ENCODE measurements at regions not wholly inside any gene's neighbourhood (a gene's known extent, or its start where the extent isn't known, plus 50 kb on each side); places are given as distances from the start of the nearest gene placed in this dataset.

DNA sequence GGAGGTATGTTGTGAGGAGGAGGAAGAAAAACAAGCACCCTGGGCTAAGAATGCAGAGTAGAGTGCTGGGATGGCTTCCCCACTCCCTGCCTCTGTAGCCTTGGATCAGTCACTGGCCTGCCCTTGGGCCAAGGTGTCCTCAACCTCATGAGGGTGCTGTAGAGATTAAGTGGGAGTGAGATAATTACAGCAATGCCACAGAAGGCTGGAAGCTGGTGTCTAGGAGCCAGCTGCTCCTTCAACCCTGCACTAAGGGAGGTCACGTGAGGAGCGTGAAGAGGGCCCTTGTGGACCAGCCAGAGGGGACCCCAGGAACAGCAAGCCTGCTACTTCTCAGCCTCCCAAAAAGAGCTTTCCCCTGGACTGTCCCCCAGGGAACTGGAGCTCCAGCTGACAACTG is 95.2 kb downstream of the TTC32 start:
- Histone ChIP-seq H3K4me3 (ENCODE audit: low read depth, low read length) (no peak overlapping the region), H3K27me3 (ENCODE audit: control insufficient read depth, insufficient read depth, low read length) (no peaks in the 10 kb centered on the region), H3K27ac (ENCODE audit: low read depth, low read length) (no peak overlapping the region), H3K9me3 (ENCODE audit: control insufficient read depth, insufficient read depth, low read length) (peaks cover 2% of the 10 kb centered on the region; the same call in 1 of the 2 replicates)
- DNase-seq (ENCODE audit: low read depth, low spot score), result no peak
- TF ChIP-seq, protein P1, sequence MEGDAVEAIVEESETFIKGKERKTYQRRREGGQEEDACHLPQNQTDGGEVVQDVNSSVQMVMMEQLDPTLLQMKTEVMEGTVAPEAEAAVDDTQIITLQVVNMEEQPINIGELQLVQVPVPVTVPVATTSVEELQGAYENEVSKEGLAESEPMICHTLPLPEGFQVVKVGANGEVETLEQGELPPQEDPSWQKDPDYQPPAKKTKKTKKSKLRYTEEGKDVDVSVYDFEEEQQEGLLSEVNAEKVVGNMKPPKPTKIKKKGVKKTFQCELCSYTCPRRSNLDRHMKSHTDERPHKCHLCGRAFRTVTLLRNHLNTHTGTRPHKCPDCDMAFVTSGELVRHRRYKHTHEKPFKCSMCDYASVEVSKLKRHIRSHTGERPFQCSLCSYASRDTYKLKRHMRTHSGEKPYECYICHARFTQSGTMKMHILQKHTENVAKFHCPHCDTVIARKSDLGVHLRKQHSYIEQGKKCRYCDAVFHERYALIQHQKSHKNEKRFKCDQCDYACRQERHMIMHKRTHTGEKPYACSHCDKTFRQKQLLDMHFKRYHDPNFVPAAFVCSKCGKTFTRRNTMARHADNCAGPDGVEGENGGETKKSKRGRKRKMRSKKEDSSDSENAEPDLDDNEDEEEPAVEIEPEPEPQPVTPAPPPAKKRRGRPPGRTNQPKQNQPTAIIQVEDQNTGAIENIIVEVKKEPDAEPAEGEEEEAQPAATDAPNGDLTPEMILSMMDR (IDR thresholded peaks at IDR 0.05; ENCODE audit: low read depth, low read length), result no peak
- CTCF ChIA-PET, result no interaction called here
- POLR2A ChIA-PET, result no interaction called here

DNA sequence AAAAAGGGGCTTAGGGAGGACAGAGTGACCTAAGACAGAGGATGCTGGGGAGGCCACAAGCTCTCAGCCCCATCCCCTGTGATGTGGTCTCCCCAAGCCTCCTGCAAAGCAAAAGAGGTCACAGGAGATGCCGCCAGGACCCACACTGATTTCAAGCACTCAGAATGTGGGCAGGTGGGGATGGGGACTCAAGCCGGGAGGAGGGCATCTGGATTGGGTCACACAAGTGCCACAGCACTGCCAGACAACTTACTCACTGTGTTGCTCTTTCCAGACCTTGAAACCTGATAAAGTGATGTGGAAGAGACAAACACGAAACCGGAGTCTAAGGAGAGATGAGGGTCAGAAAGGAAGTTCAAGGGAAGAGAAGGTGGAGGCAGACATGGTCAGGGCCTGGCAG is 95.7 kb downstream of the TTC32 start:
- ChIA-PET POLR2A (no interaction called here), CTCF (no interaction called here)
- TF ChIP-seq, protein P1 (IDR thresholded peaks at IDR 0.05; ENCODE audit: low read depth, low read length), result no peak
- Histone ChIP-seq H3K27ac (ENCODE audit: low read depth, low read length) (no peak overlapping the region), H3K27me3 (ENCODE audit: control insufficient read depth, insufficient read depth, low read length) (no peaks in the 10 kb centered on the region), H3K4me3 (ENCODE audit: low read depth, low read length) (no peak overlapping the region), H3K9me3 (ENCODE audit: control insufficient read depth, insufficient read depth, low read length) (peaks cover 1% of the 10 kb centered on the region; the same call in 1 of the 2 replicates)
- no peak for DNase-seq (ENCODE audit: low read depth, low spot score)

DNA sequence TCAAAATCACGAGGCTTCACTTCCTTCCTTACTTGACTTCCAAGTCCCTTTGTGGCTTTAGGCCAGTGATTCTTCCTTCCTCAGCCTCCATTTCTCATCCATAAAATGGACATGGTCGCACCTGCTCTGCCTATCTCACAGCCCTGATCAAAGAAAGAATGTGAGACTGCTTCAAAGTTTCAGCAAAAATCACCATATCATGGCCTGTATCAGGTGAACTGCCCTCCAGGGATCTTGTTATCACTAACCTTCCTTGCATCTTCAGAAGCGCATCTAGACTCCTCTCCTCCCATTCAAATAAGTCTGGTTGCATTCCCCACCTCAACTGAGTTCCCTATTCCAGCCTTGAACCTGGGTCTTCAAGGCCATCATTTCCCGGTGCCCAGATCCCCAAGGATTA is 96.5 kb downstream of the TTC32 start:
- no peak for DNase-seq (ENCODE audit: low read depth, low spot score)
- Histone ChIP-seq H3K9me3 (ENCODE audit: control insufficient read depth, insufficient read depth, low read length) (no peaks in the 10 kb centered on the region), H3K27ac (ENCODE audit: low read depth, low read length) (no peak overlapping the region), H3K27me3 (ENCODE audit: control insufficient read depth, insufficient read depth, low read length) (no peaks in the 10 kb centered on the region), H3K4me3 (ENCODE audit: low read depth, low read length) (no peak overlapping the region)
- ChIA-PET CTCF (no interaction called here), POLR2A (no interaction called here)
- TF ChIP-seq, protein P1 (IDR thresholded peaks at IDR 0.05; ENCODE audit: low read depth, low read length), result no peak

DNA sequence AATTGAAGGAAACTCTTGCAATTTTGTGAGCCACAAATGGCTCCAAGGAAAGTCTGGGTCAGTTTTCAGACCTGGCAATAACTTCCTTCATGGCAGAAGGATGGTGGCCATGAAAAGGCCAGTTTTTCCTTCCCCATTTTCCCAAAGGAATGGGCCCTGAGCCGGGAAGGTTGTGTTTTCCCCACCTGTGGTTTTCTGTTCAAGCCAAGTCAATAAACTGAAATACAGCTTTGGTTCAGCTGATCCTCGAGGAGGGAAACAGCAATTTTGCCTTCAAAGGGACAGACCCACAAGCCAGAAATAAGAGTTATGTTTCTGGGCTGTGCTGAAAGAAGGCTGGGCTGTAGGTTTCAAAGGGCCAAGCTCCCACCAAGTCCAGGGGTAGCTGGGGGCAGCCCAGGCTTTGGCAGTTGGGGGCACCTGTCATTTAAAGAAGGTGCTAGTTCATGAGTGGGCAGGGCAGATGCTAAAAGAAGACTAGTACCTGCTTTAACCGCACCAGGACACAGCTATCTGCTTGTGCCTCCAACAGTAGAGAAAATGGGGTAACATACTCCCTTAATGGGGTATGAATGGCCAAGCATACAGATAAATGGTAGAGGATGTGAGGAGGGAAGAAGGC is 97.0 kb downstream of the TTC32 start:
- POLR2A ChIA-PET, result no interaction called here
- TF ChIP-seq, protein P1 (IDR thresholded peaks at IDR 0.05; ENCODE audit: low read depth, low read length), result no peak
- H3K4me3 ChIP-seq (ENCODE audit: low read depth, low read length), result no peak overlapping the region
- no peaks in the 10 kb centered on the region for H3K9me3 ChIP-seq (ENCODE audit: control insufficient read depth, insufficient read depth, low read length)
- DNase-seq (ENCODE audit: low read depth, low spot score), result no peak
- no peaks in the 10 kb centered on the region for H3K27me3 ChIP-seq (ENCODE audit: control insufficient read depth, insufficient read depth, low read length)
- no peak overlapping the region for H3K27ac ChIP-seq (ENCODE audit: low read depth, low read length)
- CTCF ChIA-PET, result no interaction called here

DNA sequence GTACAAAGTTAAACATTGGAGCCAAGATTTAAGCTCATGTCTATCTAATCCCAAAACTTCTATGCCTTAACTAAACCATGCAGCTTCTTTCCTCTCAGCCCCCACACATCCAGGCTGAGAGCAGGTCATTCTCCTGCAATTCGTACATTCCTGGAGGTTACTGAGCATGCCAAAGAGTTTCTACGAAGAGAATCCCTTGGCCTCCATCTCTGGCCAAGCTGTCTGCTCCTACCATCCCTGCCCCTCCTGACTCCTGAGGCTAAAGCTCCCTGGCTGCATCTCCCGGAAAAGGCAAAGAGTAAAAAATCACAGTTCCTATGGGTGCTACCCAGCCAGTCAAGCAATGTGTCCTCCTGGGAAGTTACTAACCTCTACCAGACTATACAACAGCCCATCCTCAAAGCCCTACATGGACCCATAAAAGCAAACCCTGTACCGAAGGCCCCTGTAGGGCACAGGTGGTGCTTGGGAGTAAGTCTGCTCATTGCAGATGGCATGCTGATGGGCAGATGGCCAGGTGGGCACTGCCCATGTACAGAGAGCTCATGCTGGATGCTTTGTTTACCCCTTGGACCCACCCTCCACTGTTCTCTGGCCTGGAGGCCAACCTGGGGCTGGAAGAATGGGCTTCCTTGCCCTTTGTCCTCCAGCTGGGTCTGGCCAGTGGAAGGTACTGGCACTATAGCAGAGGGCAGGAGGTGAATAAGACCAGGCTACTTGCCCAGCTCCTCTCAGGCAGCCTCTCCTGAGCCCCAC is 99.5 kb downstream of the TTC32 start:
- Histone ChIP-seq H3K4me3 (ENCODE audit: low read depth, low read length) (no peak overlapping the region), H3K27me3 (ENCODE audit: control insufficient read depth, insufficient read depth, low read length) (no peaks in the 10 kb centered on the region), H3K27ac (ENCODE audit: low read depth, low read length) (no peak overlapping the region), H3K9me3 (ENCODE audit: control insufficient read depth, insufficient read depth, low read length) (no peaks in the 10 kb centered on the region)
- CTCF ChIA-PET, result interaction anchor here (1.7 kb wide), 1 partner anchor 16 kb away, joined by 4 read pairs; no protein-coding TSS in a partner anchor
- no peak for DNase-seq (ENCODE audit: low read depth, low spot score)
- TF ChIP-seq, protein P1 (IDR thresholded peaks at IDR 0.05; ENCODE audit: low read depth, low read length), result no peak
- POLR2A ChIA-PET, result interaction anchor here (0.6 to 1.3 kb wide), 6 partner anchors 30 to 444 kb away, joined by 3 to 6 read pairs (median 3); partner anchors contain the start of gene OSR1
